NT2/D1 (cell line): ENCODE measurements at regions not wholly inside any gene's neighbourhood (a gene's known extent, or its start where the extent isn't known, plus 50 kb on each side); places are given as distances from the start of the nearest gene placed in this dataset.

Experiments used
- SUZ12 ChIP-seq: IDR thresholded peaks from 2 replicates; pipeline ENCODE4 v1.6.1; 2011; ENCODE audit not compliant: insufficient read length, insufficient read depth; ENCODE audit errors: extremely low read depth
- YY1 ChIP-seq: IDR thresholded peaks from 2 replicates; pipeline ENCODE4 v1.6.1; 2011; ENCODE audit not compliant: insufficient read length, insufficient read depth
- ZNF274 ChIP-seq: IDR thresholded peaks from 2 replicates; pipeline ENCODE4 v1.6.1; 2011; ENCODE audit warnings: mild to moderate bottlenecking, low read depth, low read length

DNA sequence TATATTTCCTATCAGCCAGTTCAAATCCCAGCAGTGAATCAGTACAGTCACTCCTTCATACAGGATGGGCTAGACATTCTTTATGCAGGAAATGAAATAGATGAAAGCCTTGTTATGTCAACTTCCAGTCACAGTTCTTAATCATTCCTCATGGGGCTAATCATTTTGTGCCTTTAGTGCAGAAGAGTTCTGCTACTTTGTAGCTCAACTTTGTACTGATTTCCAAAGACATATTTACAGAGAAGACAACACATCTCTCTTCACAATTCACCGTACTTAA is 593.9 kb upstream of the NETO1 start:
- TF ChIP-seq YY1: no peak
- no peak for TF ChIP-seq SUZ12
- no peak for TF ChIP-seq ZNF274
